HUES64 (cell line): ENCODE measurements at regions not wholly inside any gene's neighbourhood (a gene's known extent, or its start where the extent isn't known, plus 50 kb on each side); places are given as distances from the start of the nearest gene placed in this dataset.

Experiments
- H3K27ac ChIP-seq: 2 replicates; pipeline ENCODE4 v1.7.0; 2013; ENCODE audit warnings: low read depth, low read length, inconsistent platforms
- H3K27me3 ChIP-seq: 2 replicates; pipeline ENCODE4 v1.6.1; 2013; ENCODE audit warnings: mild to moderate bottlenecking, low read length; ENCODE audit not compliant: insufficient read depth
- H3K36me3 ChIP-seq: 2 replicates; pipeline ENCODE4 v1.6.1; 2013; ENCODE audit warnings: mild to moderate bottlenecking, low read length; ENCODE audit not compliant: insufficient read depth
- H3K4me1 ChIP-seq: 2 replicates; pipeline ENCODE4 v1.6.1; 2013; ENCODE audit warnings: mild to moderate bottlenecking, low read length, moderate library complexity; ENCODE audit not compliant: insufficient read depth
- H3K4me3 ChIP-seq: 2 replicates; pipeline ENCODE4 v1.5.1; 2013; ENCODE audit warnings: mild to moderate bottlenecking, low read length, moderate library complexity
- H3K9ac ChIP-seq: 2 replicates; pipeline ENCODE4 v1.6.1; 2013; ENCODE audit warnings: mild to moderate bottlenecking, low read depth, low read length
- H3K9me3 ChIP-seq: 2 replicates; pipeline ENCODE4 v1.6.1; 2013; ENCODE audit warnings: low read depth, low read length; ENCODE audit not compliant: insufficient read depth
- WGBS: fragments of 150-250, 120-280 bp; methylation state at CpG from one replicate; pipeline ENCODE4 v1.1.7; 2013; ENCODE audit warnings: missing lambda C conversion rate; 5-methylcytosine and 5-hydroxymethylcytosine counted together

- H3K27ac ChIP-seq = no peak overlapping the region
- H3K36me3 ChIP-seq = no peaks in the 10 kb centered on the region
- H3K4me3 ChIP-seq = no peak overlapping the region
- no peaks in the 10 kb centered on the region for H3K9me3 ChIP-seq
- no peaks in the 10 kb centered on the region for H3K4me1 ChIP-seq
- WGBS = 94% methylated on average over 10 of the region's 10 CpGs
- H3K9ac ChIP-seq = no peak overlapping the region
- H3K27me3 ChIP-seq = no peaks in the 10 kb centered on the region
These were observed 83.8 kb upstream of the FSTL4 start for GRCh38 chr5:133696006-133696584.

GRCh38 chr5:133694181-133694831 is 82.0 kb upstream of the FSTL4 start:
- Histone ChIP-seq H3K27me3 (no peaks in the 10 kb centered on the region), H3K27ac (no peak overlapping the region), H3K9me3 (no peaks in the 10 kb centered on the region), H3K9ac (no peak overlapping the region), H3K36me3 (no peaks in the 10 kb centered on the region), H3K4me3 (no peak overlapping the region), H3K4me1 (no peaks in the 10 kb centered on the region)
- WGBS = 92% methylated on average over 6 of the region's 6 CpGs

DNA sequence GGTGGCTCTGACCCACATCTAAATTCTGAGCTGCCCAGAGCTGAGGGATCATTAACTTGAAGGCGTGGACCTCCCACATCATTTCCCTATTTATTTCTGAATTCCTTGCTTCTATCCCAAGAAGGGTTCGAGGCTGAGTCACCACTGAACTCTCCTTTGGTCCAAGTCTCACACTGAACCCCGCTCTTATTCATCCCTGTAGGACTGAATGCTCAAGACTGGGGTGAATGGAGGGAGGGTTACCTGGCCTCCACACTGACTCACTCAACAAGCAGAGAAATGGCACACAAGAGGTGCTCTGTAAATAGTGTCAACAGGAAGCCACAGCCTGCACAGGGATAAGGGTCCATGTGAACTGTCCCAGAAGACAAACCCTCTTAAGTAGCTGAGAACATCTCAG is 79.1 kb upstream of the FSTL4 start:
- H3K36me3 ChIP-seq = no peaks in the 10 kb centered on the region
- H3K9me3 ChIP-seq = no peaks in the 10 kb centered on the region
- 73% methylated on average over 2 of the region's 3 CpGs for WGBS
- H3K27me3 ChIP-seq = no peaks in the 10 kb centered on the region
- no peak overlapping the region for H3K27ac ChIP-seq
- H3K4me1 ChIP-seq = no peaks in the 10 kb centered on the region
- no peak overlapping the region for H3K4me3 ChIP-seq
- H3K9ac ChIP-seq = no peak overlapping the region

DNA sequence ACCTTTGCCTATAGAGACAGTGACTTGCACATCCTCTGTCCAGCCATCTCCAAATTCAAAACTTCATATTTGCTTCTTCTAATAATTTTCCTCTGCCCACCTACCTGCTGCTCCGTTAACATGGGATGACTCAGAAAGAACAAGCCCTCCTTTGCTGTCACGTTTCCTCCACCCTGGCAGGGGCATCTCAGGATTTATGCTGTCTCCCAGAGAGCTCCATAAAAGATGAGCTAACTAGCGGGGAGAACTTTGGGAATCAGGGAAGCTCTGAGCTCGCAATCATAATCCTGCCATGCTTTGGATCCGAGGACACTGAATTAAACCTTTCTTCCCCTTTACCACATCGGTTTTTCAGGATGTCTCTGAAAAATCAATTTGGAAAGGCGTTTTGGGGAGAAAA is 78.4 kb upstream of the FSTL4 start:
- Histone ChIP-seq H3K9ac (no peak overlapping the region), H3K27me3 (no peaks in the 10 kb centered on the region), H3K4me1 (no peaks in the 10 kb centered on the region), H3K9me3 (no peaks in the 10 kb centered on the region), H3K36me3 (no peaks in the 10 kb centered on the region), H3K4me3 (no peak overlapping the region), H3K27ac (no peak overlapping the region)
- 90% methylated on average over 5 of the region's 7 CpGs for WGBS

GRCh38 chr5:133688391-133688790 is 76.0 kb upstream of the FSTL4 start:
- Histone ChIP-seq H3K9ac (no peak overlapping the region), H3K4me1 (no peaks in the 10 kb centered on the region), H3K9me3 (no peaks in the 10 kb centered on the region), H3K27me3 (no peaks in the 10 kb centered on the region), H3K36me3 (no peaks in the 10 kb centered on the region), H3K4me3 (no peak overlapping the region), H3K27ac (no peak overlapping the region)
- 79% methylated on average over 4 of the region's 5 CpGs for WGBS

DNA sequence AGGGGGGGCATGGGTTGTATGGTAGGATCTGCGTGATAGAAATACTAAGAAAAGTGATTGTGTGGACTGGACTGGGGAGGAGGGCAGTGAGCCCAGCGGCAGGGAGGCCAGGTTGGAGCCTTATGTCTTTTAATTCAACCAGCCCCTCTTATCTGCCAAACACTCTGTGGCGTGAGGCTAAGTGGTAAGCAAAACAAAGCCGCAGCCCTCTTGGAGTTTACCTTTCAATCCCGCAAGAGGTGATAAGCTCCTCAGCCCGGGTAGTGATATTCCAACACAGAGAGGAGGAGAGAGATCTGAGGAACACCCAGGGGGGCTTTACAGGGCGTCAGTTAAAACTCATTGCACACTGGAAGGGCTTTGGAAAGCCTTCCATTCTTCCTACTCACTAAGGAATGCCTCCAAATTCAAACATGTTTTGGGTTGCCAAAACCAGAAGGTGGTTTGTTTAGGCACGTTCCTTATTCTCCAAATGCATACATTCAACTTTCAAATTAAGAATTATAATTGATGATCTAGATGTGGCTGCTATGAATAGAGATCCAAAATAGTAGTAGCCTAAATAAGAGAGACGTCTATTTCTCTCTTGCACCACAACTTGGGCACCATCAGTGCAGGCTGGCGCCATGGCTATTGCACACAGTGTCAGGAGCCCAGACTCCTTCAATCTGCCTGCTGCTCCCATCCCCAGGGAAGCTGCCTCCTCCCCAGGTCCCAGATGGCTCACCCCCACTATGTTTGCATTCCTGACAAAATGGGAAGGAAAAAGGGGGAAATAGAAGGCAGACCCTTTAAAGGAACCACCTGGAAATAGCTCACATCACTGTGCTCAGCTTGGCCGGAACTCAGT is 75.1 kb upstream of the FSTL4 start:
- H3K4me1 ChIP-seq = no peaks in the 10 kb centered on the region
- no peaks in the 10 kb centered on the region for H3K9me3 ChIP-seq
- no peaks in the 10 kb centered on the region for H3K27me3 ChIP-seq
- WGBS = 75% methylated on average over 11 of the region's 11 CpGs
- no peaks in the 10 kb centered on the region for H3K36me3 ChIP-seq
- no peak overlapping the region for H3K27ac ChIP-seq
- no peak overlapping the region for H3K9ac ChIP-seq
- no peak overlapping the region for H3K4me3 ChIP-seq

GRCh38 chr5:133686566-133686965 is 74.2 kb upstream of the FSTL4 start:
- Histone ChIP-seq H3K27me3 (no peaks in the 10 kb centered on the region), H3K9me3 (no peaks in the 10 kb centered on the region), H3K27ac (no peak overlapping the region), H3K36me3 (no peaks in the 10 kb centered on the region), H3K4me3 (no peak overlapping the region), H3K4me1 (no peaks in the 10 kb centered on the region), H3K9ac (no peak overlapping the region)
- 77% methylated on average over 3 of the region's 3 CpGs for WGBS

- WGBS = 82% methylated on average over 8 of the region's 8 CpGs
- Histone ChIP-seq H3K4me1 (no peaks in the 10 kb centered on the region), H3K36me3 (no peaks in the 10 kb centered on the region), H3K9ac (no peak overlapping the region), H3K27ac (no peak overlapping the region), H3K9me3 (no peaks in the 10 kb centered on the region), H3K4me3 (no peak overlapping the region), H3K27me3 (no peaks in the 10 kb centered on the region)
These were observed 73.2 kb upstream of the FSTL4 start for GRCh38 chr5:133685402-133686018.

- WGBS = 93% methylated on average over 21 of the region's 21 CpGs
- H3K36me3 ChIP-seq = no peaks in the 10 kb centered on the region
- no peaks in the 10 kb centered on the region for H3K4me1 ChIP-seq
- H3K4me3 ChIP-seq = no peak overlapping the region
- no peak overlapping the region for H3K9ac ChIP-seq
- no peaks in the 10 kb centered on the region for H3K9me3 ChIP-seq
- no peak overlapping the region for H3K27ac ChIP-seq
- no peaks in the 10 kb centered on the region for H3K27me3 ChIP-seq
These were observed 71.6 kb upstream of the FSTL4 start for GRCh38 chr5:133683646-133684596.

- Histone ChIP-seq H3K36me3 (no peaks in the 10 kb centered on the region), H3K27me3 (no peaks in the 10 kb centered on the region), H3K27ac (no peak overlapping the region), H3K9ac (no peak overlapping the region), H3K9me3 (no peaks in the 10 kb centered on the region), H3K4me1 (no peaks in the 10 kb centered on the region), H3K4me3 (no peak overlapping the region)
- WGBS = 87% methylated on average over 4 of the region's 4 CpGs
These were observed 70.1 kb upstream of the FSTL4 start for GRCh38 chr5:133682451-133682850.
